ENCODE measurements at regions not wholly inside any gene's neighbourhood (a gene's known extent, or its start where the extent isn't known, plus 50 kb on each side); places are given as distances from the start of the nearest gene placed in this dataset.

- Histone ChIP-seq H3K4me2 (replicated peaks; ENCODE audit: extremely low read depth, low read length, poor library complexity, severe bottlenecking) (no peak overlapping the region), H3K27ac (ENCODE audit: low read depth in 1 of 2, low read length in 2 of 2) (no peak overlapping the region), H3K9me3 (replicated peaks in 1 of 2; ENCODE audit: control insufficient read depth in 1 of 2, insufficient read depth in 1 of 2, low read length in 2 of 2) (no peaks in the 10 kb centered on the region), H3K4me3 (replicated peaks in 1 of 3; ENCODE audit: low read depth in 2 of 3, low read length in 3 of 3) (no peak overlapping the region), H3K9ac (ENCODE audit: insufficient read depth, low read length, poor library complexity, severe bottlenecking) (no peak overlapping the region), H4K20me1 (ENCODE audit: insufficient read depth, low read length) (no peaks in the 10 kb centered on the region), H3K36me3 (replicated peaks in 1 of 2; ENCODE audit: control insufficient read depth in 1 of 2, insufficient read depth in 2 of 2, low read length in 2 of 2) (no peaks in the 10 kb centered on the region), H3K79me2 (ENCODE audit: insufficient read depth, low read length) (no peaks in the 10 kb centered on the region), H2AFZ (ENCODE audit: insufficient read depth, low read depth, low read length, poor library complexity, severe bottlenecking) (no peak overlapping the region), H3K27me3 (ENCODE audit: control insufficient read depth in 2 of 2, insufficient read depth in 2 of 2, low read length in 2 of 2) (no peaks in the 10 kb centered on the region), H3K4me1 (ENCODE audit: control insufficient read depth in 1 of 2, insufficient read depth in 2 of 2, low read length in 2 of 2) (no peaks in the 10 kb centered on the region)
- Mint-ChIP-seq H3K27me3 (ENCODE audit: low read depth in 3 of 3) (peaks cover 3 to 6% (median 4%) of the 10 kb centered on the region in 3 donors), H3K9me3 (no peaks in the 10 kb centered on the region), H3K4me1 (no peaks in the 10 kb centered on the region), H3K27ac (no peak overlapping the region), H3K36me3 (no peaks in the 10 kb centered on the region), H3K4me3 (no peak overlapping the region)
- WGBS (ENCODE audit: insufficient coverage), result 100% methylated on average over 2 of the region's 2 CpGs
- DNase-seq, result no peak
- TF ChIP-seq CTCF (IDR thresholded peaks at IDR 0.05), result no peak
- intact Hi-C loops (cut with micrococcal nuclease), result no loop called here
These were observed 75.2 kb upstream of the SPTLC1 start for GRCh38 chr9:92190536-92190790.

- no peaks in the 10 kb centered on the region for H3K36me3 ChIP-seq (replicated peaks in 1 of 2; ENCODE audit: control insufficient read depth in 1 of 2, insufficient read depth in 2 of 2, low read length in 2 of 2)
- no peaks in the 10 kb centered on the region for H3K79me2 ChIP-seq (ENCODE audit: insufficient read depth, low read length)
- Mint-ChIP-seq H3K9me3 (no peaks in the 10 kb centered on the region), H3K27ac (no peak overlapping the region), H3K36me3 (no peaks in the 10 kb centered on the region), H3K4me3 (no peak overlapping the region), H3K4me1 (no peaks in the 10 kb centered on the region), H3K27me3 (ENCODE audit: low read depth in 3 of 3) (peaks cover 3 to 6% (median 4%) of the 10 kb centered on the region in 3 donors)
- H3K4me1 ChIP-seq (ENCODE audit: control insufficient read depth in 1 of 2, insufficient read depth in 2 of 2, low read length in 2 of 2), result no peaks in the 10 kb centered on the region
- no peak overlapping the region for H3K9ac ChIP-seq (ENCODE audit: insufficient read depth, low read length, poor library complexity, severe bottlenecking)
- H2AFZ ChIP-seq (ENCODE audit: insufficient read depth, low read depth, low read length, poor library complexity, severe bottlenecking), result no peak overlapping the region
- intact Hi-C loops (cut with micrococcal nuclease), result no loop called here
- H3K4me3 ChIP-seq (replicated peaks in 1 of 3; ENCODE audit: low read depth in 2 of 3, low read length in 3 of 3), result no peak overlapping the region
- H4K20me1 ChIP-seq (ENCODE audit: insufficient read depth, low read length), result no peaks in the 10 kb centered on the region
- DNase-seq, result no peak
- no peak overlapping the region for H3K4me2 ChIP-seq (replicated peaks; ENCODE audit: extremely low read depth, low read length, poor library complexity, severe bottlenecking)
- no peak overlapping the region for H3K27ac ChIP-seq (ENCODE audit: low read depth in 1 of 2, low read length in 2 of 2)
- whole genome bisulfite sequencing (ENCODE audit: insufficient coverage), result 90% methylated on average over 25 of the region's 30 CpGs
- no peak for TF ChIP-seq CTCF (IDR thresholded peaks at IDR 0.05)
- H3K9me3 ChIP-seq (replicated peaks in 1 of 2; ENCODE audit: control insufficient read depth in 1 of 2, insufficient read depth in 1 of 2, low read length in 2 of 2), result no peaks in the 10 kb centered on the region
- no peaks in the 10 kb centered on the region for H3K27me3 ChIP-seq (ENCODE audit: control insufficient read depth in 2 of 2, insufficient read depth in 2 of 2, low read length in 2 of 2)
These were observed 74.7 kb upstream of the SPTLC1 start for GRCh38 chr9:92189782-92190535.

All from CD14-positive monocyte (primary cell).